Renal cortical epithelial cell (primary cell): ENCODE measurements at regions not wholly inside any gene's neighbourhood (a gene's known extent, or its start where the extent isn't known, plus 50 kb on each side); places are given as distances from the start of the nearest gene placed in this dataset.

Source experiments
- DNase-seq: peaks from one replicate; pipeline ENCODE4 v3.0.0-alpha.2; 2011; ENCODE audit warnings: low read depth

DNA sequence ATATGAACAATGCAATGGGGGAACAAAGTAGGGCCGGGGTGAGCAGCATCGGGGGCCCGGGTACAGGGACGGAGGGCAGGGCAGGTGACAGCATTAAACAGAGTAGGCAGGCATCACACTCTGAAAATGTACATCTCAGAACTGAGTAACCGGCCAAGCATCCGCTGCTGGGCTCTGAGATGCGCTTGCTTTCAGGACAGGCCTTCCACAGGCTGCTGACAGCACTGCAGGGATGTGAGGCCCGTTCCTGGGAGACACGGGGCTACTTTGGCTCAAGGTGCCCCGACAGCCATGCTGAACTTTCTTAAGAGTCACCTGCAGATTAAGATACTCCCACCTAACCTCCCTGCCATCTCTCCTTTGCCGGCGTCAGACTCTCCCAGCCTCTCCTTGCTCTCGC lies 64.3 kb upstream of the FGFR2 start:
- DNase-seq, result no peak

DNA sequence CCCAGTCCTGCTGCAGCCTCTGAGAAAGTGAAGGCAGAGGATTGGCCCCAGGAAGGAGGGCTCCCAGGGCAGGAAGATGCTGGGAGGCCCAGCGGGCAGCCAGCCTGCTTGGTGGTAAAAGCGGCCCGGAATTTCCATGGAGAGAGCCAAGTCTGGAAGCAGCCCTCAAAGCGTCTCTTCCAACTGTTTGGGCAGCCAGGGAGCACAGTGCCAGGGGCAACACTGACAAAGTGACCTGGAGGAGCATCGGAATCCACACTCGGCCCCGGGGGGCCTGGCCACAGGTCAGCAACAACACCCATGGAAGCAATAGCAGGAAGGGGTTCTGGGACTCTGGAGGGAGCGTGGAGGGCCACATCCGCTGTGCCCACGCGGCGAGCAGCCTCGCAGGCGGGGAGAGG lies 63.2 kb upstream of the FGFR2 start:
- no peak for DNase-seq

DNA sequence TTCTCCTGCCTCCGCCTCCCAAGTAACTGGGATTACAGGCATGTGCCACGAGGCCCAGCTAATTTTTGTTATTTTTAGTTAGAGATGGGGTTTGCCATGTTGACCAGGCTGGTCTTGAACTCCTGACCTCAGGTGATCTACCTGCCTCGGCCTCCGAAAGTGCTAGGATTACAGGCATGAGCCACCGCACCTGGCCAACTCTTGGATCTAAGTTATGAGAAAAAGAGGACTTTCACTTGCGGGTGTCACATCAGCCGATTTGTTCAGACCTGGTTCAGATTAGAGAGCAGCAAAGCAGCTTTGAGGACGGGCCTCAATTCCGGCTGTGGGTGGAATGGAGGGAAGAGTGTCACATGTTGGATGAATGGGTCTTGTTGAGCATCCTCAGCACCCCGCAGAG lies 61.0 kb upstream of the FGFR2 start:
- no peak for DNase-seq

DNA sequence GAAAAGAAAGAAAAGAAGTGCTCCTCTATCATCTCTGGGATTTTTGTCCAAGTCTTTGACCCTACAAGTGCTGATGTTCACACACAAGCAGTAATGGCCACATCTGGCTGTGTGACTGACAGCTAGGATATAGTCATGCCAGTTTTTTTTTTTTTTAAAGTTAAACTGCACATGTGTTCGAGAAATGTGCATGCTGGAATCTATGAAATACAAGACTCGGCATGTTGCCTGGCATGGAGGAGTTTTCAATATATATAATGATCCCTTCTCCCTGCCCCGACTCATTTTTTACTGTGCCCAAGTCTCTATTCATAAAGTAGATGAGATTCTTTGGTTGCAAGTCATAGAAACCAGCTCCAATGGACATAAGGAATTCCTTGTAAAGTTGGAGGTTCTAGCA lies 60.4 kb upstream of the FGFR2 start:
- no peak for DNase-seq

DNA sequence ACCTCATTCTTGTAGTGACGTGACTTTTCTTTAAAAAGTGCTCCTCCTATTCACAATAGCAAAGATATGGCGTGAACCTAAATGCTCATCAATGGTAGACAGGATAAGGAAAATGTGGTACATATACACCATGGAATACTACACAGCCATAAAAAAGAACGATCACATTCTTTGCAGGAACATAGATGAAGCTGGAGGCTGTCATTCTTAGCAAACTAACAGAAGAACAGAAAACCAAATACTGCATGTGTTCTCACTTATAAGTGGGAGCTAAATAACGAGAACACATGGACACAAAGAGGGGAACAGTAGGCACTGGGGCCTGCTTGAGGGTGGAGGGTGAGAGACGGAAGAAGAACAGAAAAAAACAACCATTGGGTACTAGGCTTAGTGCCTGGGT lies 59.9 kb upstream of the FGFR2 start:
- no peak for DNase-seq

DNA sequence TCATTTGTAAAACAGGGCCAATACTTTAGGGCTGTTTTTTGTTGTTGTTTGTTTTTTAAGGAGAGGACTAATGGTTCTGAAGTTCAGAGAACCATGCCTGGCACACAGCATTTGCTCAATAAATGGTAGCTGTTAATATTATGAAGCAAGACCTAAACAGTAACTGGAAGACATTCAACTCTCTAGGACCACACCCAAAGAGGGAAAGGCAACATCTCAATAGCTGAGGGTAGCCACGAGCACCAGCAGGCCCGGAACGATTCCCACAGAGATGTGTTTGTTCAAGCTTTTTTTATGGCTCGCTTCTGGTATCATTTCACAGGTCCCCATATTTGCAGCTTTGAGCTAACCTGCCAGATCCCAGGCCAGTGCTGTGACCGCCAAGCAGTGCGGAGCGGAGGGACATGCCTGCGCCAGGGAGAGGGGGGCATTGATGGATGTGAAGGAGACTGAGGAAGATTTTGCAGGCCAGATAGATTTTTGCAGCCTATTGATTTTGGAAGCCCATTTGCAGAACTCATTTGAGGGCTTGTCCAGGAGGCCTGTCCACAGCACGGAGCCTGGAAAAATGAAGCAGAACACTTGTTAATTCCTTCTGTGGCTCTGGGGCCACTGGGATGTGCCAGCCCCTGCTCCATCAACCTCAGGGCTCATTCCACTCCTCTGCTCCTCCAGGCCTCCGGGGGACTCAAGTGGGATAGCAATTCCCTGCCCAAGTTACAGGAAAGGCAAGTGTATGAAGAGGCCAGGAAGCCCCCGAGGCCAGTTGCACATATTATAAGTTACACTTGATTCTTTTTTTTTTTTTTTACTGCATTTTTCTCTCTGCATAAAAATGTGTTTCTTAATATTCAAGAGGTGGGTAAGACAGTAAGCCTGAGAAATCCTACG lies 57.3 kb upstream of the FGFR2 start:
- DNase-seq, result no peak

DNA sequence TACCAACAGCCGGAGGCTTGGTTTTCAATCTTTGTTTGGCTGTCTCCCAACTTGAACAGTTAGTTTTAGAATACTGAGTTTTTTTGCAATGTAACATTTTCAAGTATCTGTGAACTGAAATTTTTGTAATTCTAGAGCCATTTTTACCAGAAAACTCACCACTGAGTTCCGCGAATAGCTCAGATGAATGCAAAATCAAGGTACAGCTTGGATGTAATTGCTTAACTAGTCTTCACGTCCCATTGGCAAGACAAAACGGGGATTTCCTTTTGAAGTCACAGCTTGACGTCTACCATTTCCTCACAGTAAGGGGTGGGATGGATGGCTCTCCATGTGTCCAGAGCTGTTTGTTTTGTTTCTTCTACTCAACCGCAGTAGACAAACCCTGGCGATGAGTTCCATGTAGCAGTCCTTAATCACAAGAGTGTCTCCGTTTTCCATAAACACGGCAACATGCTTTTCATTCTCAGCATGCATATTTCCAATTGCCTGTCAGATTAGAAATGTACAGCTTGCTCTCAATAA lies 55.8 kb upstream of the FGFR2 start:
- no peak for DNase-seq

DNA sequence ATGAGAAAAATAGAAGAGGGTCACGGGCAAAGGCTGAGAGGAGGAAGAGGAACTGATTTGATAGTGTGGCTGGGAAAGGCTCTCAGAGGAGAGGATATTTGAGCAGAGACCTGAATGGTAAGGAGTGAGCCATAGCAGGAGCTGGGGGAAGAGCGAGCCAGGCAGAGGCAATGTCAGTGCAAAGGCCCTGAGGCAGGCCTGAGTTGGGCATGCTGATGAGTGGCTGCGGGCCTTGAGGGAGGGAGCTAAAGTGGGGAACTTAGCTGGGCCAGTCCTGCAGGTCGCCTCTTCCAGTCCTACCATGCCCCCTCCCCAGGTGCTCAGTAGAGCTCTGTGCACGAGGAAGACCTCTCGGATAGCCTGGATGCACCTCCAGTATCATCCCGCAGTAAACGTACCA lies 55.4 kb upstream of the FGFR2 start:
- no peak for DNase-seq

DNA sequence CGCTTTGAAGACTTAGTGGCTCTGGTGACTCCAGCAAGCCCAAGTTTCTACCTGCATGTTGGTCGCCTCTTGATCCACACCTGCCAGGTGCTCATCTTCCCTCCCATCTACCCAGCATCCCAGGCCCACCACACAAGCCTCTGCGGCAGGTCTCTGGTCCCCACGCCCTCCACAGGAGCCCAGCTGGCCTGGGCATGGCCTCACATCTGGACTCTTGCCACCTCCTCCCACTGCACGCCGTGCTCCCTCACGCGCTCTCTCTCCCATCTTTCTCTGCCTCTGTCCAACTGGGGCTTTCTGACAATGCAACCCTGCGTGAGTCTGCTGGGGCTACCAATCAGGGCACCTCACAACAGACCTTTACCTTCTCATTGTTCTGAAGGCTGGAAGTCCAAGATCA lies 50.2 kb upstream of the FGFR2 start:
- no peak for DNase-seq

DNA sequence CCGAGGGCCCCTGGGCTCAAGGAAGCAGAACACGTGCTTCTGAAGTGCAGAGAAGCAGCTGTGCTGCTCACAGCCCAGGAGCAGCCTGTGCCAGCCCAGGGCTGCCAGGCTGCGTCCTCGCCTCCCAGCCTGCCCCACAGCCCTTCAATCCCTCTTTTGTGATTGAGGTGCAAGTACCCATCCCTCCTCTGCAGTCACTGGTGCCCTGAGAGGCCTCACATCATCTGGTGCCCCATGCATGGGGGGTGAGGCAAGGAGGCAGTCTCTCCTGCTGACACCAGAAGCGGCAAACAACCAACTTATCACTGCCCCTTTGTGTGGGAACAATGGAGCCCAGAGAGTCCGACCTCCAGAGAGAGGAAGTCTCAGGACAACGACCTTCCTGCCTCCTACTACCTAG lies 49.8 kb upstream of the FGFR2 start:
- DNase-seq, result no peak
